Fibroblast of mammary gland (primary cell): ENCODE measurements at regions not wholly inside any gene's neighbourhood (a gene's known extent, or its start where the extent isn't known, plus 50 kb on each side); places are given as distances from the start of the nearest gene placed in this dataset.

Experiments used
- DNase-seq: peaks from one replicate; pipeline ENCODE4 v3.0.0-alpha.2; 2010; ENCODE audit warnings: low read depth
- H3K4me3 ChIP-seq: 2 replicates; pipeline ENCODE4 v1.5.1; 2011; ENCODE audit warnings: low read depth, mild to moderate bottlenecking, low read length, moderate library complexity; ENCODE audit not compliant: control insufficient read depth
- TF ChIP-seq, protein P1 (sequence below): conservative IDR thresholded peaks from 2 replicates; pipeline ENCODE4 v1.5.1; 2011; ENCODE audit warnings: low read depth, low read length, inconsistent platforms; ENCODE audit not compliant: control insufficient read depth, insufficient read depth

DNA sequence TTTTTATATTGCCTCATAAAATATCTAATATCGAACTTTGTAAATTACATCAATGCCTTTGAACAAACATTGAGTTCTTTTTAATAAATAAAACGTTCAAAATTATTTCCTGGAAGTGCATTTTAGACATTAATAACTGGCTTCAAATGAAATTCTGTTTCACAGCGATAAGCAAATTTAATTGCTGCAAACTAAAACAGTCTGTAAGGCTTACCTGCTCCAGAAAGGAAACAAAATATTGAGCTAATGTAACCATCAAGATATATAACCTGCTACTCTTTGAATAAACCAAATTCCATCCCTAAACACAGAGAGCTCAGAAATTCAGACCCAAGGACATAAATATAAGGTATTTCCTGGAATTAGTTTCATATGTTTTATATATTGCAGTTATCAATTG lies 651.3 kb downstream of the MED13L start:
- no peak for DNase-seq
- H3K4me3 ChIP-seq, result no peak overlapping the region
- TF ChIP-seq, protein P1, sequence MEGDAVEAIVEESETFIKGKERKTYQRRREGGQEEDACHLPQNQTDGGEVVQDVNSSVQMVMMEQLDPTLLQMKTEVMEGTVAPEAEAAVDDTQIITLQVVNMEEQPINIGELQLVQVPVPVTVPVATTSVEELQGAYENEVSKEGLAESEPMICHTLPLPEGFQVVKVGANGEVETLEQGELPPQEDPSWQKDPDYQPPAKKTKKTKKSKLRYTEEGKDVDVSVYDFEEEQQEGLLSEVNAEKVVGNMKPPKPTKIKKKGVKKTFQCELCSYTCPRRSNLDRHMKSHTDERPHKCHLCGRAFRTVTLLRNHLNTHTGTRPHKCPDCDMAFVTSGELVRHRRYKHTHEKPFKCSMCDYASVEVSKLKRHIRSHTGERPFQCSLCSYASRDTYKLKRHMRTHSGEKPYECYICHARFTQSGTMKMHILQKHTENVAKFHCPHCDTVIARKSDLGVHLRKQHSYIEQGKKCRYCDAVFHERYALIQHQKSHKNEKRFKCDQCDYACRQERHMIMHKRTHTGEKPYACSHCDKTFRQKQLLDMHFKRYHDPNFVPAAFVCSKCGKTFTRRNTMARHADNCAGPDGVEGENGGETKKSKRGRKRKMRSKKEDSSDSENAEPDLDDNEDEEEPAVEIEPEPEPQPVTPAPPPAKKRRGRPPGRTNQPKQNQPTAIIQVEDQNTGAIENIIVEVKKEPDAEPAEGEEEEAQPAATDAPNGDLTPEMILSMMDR, result no peak

DNA sequence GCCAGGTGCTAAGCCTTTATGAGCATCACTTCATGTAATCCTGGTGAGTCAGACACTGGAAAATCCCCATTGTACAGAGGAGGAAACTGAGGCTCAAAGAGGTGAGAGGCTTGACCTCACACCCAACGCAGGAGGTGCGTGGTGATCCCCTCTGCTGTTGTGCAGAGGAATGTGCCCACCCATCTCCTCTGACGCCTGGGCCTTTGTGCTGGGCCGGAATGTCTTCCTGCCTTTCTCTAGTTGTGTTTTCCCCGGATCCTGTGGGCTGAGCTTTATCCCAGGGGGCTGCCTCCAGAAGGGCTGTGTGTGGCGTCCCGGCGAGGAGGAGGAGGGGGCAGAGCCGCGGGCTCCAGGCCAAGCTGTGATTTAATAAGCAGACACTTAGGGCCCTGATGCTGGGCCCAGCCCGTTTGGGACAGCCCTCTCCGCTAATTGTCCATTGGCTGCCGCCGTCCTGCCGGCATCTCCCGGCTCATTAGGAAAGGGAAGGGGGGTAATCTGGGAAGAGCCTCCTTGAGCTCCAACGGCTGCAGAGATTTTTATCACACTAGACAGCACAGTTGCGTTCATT lies 653.6 kb downstream of the MED13L start:
- no peak overlapping the region for H3K4me3 ChIP-seq
- DNase-seq, result no peak
- TF ChIP-seq, protein P1, result no peak

DNA sequence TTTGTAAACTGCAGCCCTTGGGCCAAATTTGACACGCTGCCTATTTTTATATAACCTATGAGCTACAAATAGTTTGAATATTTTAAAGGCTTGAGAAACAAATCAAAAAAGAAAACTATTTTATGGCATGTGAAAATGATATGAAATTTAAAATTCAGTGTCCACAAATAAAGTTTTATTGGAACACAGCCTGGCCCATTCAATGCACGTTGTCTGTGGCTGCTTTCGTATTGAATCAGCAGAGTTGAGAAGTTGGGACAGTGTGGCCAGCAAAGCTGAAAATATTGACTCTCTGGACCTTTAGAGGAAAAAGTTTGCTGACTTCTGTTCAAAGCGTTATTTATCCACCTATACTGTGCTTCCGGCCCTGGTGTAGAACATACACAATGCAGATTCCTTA lies 654.2 kb downstream of the MED13L start:
- no peak for DNase-seq
- no peak overlapping the region for H3K4me3 ChIP-seq
- TF ChIP-seq, protein P1, result no peak

DNA sequence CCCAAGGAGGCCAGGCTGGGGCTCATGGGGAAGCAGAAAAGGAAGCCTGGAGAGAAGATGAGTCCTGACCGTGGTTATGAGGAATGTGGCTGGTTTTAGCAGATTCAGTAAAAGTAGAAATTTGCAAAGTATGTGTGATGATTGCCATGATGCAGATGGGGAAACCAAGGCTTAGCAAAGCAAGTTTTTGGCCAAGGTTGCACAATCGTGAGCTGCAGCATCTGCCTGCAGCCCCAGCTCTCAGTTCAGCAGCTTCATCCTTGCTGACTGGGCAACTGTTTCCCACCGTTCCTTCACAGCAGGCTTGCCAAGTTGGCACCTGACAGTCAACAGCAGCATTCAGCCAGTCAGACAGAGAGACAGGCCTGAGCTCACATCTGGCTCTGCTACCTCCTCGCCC lies 656.7 kb downstream of the MED13L start:
- no peak overlapping the region for H3K4me3 ChIP-seq
- no peak for DNase-seq
- TF ChIP-seq, protein P1, result no peak

DNA sequence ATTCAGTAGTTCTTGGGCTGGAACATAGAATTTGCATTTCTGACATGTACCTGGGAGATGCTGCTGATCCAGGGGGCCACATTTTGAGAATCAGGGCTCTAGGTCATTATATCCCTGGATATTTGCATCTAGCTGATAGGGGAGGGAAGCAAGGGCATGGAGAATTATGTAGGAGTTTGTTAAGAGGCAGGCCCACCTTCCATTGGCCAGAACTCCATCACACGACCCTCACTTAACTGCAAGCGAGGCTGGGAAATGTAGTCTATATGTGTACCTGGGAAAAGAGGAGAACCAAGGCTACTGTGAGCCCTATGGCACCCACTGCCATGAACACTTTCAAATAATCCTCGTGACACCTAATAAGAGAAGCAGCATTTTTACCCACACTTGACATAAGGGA lies 657.6 kb downstream of the MED13L start:
- H3K4me3 ChIP-seq, result no peak overlapping the region
- no peak for DNase-seq
- TF ChIP-seq, protein P1, result no peak

DNA sequence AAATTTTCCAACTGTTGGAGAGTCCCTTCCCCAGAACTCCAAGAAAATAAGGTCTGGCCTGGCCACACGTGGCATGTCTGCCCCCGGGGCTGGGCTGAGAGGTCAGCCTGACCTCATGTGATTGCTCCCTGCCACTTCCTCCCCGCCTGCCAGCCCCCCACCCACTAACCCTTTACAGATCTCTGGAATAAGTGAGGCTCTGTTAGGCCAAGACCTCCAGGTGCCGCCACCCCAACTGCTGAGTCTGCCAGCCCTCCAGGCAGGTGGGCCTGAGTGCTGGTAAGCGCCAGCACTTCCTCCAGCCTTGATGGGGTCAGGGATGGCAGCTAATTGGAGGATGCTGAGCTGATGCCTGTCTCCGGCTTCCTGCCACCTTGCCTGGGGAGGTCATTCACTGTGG lies 658.4 kb downstream of the MED13L start:
- DNase-seq, result no peak
- TF ChIP-seq, protein P1, result no peak

DNA sequence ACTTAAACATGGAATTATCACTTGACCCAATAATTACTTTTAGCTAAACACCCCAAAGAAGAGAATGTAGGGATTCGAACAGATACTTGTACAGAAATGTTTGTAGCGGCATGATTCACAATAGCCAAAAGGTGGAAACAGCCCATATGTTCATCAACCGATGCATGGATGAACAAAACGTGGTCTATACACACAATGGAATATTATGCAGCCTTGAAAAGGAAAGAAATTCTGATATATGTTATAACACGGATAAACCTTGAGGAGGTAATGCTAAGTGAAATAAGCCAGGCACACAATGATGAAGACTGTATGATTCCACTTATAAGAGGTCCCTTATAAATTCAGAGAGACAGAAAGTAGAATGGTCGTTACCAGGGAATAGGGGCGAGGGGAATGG lies 659.4 kb downstream of the MED13L start:
- H3K4me3 ChIP-seq, result no peak overlapping the region
- TF ChIP-seq, protein P1, result no peak
- DNase-seq, result no peak

More for the DNA sequence above, 658.4 kb downstream of the MED13L start:
- no peak overlapping the region for H3K4me3 ChIP-seq
